Type B pancreatic cell (in vitro differentiated cells): ENCODE measurements at regions not wholly inside any gene's neighbourhood (a gene's known extent, or its start where the extent isn't known, plus 50 kb on each side); places are given as distances from the start of the nearest gene placed in this dataset.

Experiments used
- DNase-seq: peaks from one replicate; pipeline ENCODE4 v3.0.0; 2021; ENCODE audit warnings: mixed read lengths; ENCODE audit not compliant: unreplicated experiment; ENCODE audit errors: extremely low spot score
- H3K27ac Mint-ChIP-seq: 2 replicates; pipeline ENCODE4 v1.8.0; 2021; ENCODE audit warnings: mild to moderate bottlenecking, mixed read lengths
- H3K27me3 Mint-ChIP-seq: 2 replicates; pipeline ENCODE4 v1.8.0; 2021; ENCODE audit warnings: mixed read lengths
- H3K36me3 Mint-ChIP-seq: 2 replicates; pipeline ENCODE4 v1.8.0; 2021; ENCODE audit warnings: mixed read lengths
- H3K4me1 Mint-ChIP-seq: one replicate; pipeline ENCODE4 v1.8.0; 2021; ENCODE audit warnings: mixed read lengths; ENCODE audit not compliant: unreplicated experiment
- H3K4me3 Mint-ChIP-seq: 2 replicates; pipeline ENCODE4 v1.8.0; 2021; ENCODE audit warnings: mild to moderate bottlenecking, mixed read lengths
- H3K9me3 Mint-ChIP-seq: 2 replicates; pipeline ENCODE4 v1.8.0; 2021; ENCODE audit warnings: mixed read lengths
- TF ChIP-seq, protein P1 (sequence below): fragments of 200-600 bp; sonication (generic); conservative IDR thresholded peaks from 2 replicates; pipeline ENCODE4 v1.5.0; 2021; ENCODE audit warnings: antibody characterized with exemption, mild to moderate bottlenecking

GRCh38 chr15:35627696-35628095 is 81.7 kb upstream of the DPH6 start:
- DNase-seq: no peak
- H3K36me3 Mint-ChIP-seq: no peaks in the 10 kb centered on the region
- H3K4me3 Mint-ChIP-seq: no peak overlapping the region
- TF ChIP-seq, protein P1, sequence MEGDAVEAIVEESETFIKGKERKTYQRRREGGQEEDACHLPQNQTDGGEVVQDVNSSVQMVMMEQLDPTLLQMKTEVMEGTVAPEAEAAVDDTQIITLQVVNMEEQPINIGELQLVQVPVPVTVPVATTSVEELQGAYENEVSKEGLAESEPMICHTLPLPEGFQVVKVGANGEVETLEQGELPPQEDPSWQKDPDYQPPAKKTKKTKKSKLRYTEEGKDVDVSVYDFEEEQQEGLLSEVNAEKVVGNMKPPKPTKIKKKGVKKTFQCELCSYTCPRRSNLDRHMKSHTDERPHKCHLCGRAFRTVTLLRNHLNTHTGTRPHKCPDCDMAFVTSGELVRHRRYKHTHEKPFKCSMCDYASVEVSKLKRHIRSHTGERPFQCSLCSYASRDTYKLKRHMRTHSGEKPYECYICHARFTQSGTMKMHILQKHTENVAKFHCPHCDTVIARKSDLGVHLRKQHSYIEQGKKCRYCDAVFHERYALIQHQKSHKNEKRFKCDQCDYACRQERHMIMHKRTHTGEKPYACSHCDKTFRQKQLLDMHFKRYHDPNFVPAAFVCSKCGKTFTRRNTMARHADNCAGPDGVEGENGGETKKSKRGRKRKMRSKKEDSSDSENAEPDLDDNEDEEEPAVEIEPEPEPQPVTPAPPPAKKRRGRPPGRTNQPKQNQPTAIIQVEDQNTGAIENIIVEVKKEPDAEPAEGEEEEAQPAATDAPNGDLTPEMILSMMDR: no peak
- H3K27ac Mint-ChIP-seq: no peak overlapping the region
- H3K4me1 Mint-ChIP-seq: peaks cover 33% of the 10 kb centered on the region
- H3K9me3 Mint-ChIP-seq: no peaks in the 10 kb centered on the region
- H3K27me3 Mint-ChIP-seq: no peaks in the 10 kb centered on the region

- no peak for DNase-seq
- no peaks in the 10 kb centered on the region for H3K9me3 Mint-ChIP-seq
- H3K36me3 Mint-ChIP-seq: no peaks in the 10 kb centered on the region
- no peak overlapping the region for H3K27ac Mint-ChIP-seq
- peak overlapping the region; percentile 14 for H3K4me3 Mint-ChIP-seq
- H3K4me1 Mint-ChIP-seq: peaks cover 33% of the 10 kb centered on the region
- H3K27me3 Mint-ChIP-seq: no peaks in the 10 kb centered on the region
- TF ChIP-seq, protein P1: no peak
Observed at GRCh38 chr15:35629766-35630165, 83.8 kb upstream of the DPH6 start.

DNA sequence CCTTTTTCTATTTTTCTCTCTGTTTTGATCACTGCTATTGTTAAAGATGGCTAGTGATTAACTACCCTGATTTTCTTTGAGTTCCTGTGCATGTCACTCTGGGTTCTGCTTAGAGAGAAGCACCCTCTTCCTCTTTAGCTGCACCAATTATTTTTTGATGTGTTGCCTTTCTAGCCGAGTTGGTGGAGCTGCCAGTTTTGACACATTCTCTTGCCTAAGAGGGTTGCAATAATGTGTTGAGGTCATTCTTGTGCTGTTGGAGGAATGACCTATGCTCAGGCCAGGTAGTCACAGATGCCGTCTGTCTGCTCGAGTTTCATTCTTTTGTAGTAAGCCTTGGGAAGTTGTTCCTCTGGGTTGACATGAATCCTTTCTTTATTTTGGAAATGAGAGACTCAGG is 84.6 kb upstream of the DPH6 start:
- H3K27ac Mint-ChIP-seq: peak overlapping the region; percentile 10
- peaks cover 35% of the 10 kb centered on the region for H3K4me1 Mint-ChIP-seq
- H3K36me3 Mint-ChIP-seq: no peaks in the 10 kb centered on the region
- H3K4me3 Mint-ChIP-seq: no peak overlapping the region
- TF ChIP-seq, protein P1: no peak
- H3K27me3 Mint-ChIP-seq: no peaks in the 10 kb centered on the region
- no peaks in the 10 kb centered on the region for H3K9me3 Mint-ChIP-seq
- no peak for DNase-seq

- Mint-ChIP-seq H3K27me3 (no peaks in the 10 kb centered on the region), H3K27ac (no peak overlapping the region), H3K36me3 (no peaks in the 10 kb centered on the region), H3K9me3 (no peaks in the 10 kb centered on the region), H3K4me3 (no peak overlapping the region), H3K4me1 (peaks cover 31% of the 10 kb centered on the region)
- TF ChIP-seq, protein P1: no peak
- no peak for DNase-seq
Observed at GRCh38 chr15:35630985-35631384, 85.0 kb upstream of the DPH6 start.

DNA sequence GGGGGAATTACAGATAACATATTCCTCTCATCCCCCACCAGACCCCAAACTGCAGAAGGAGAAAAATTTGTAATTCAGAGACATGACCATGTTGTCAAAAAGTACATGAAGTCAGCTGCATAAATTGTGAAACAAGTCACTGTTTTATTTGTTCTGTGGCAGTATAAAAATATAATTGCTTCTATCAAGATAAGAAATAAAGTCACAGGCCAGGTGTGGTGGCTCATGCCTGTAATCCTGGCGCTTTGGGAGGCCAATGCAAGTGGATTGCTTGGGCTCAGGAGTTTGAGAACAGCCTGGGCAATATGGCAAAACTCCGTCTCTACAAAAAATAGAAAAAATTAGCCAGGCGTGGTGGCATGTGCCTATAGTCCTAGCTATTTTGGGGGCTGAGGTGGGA is 87.7 kb upstream of the DPH6 start:
- H3K27ac Mint-ChIP-seq: no peak overlapping the region
- no peaks in the 10 kb centered on the region for H3K27me3 Mint-ChIP-seq
- TF ChIP-seq, protein P1: no peak
- DNase-seq: no peak
- H3K36me3 Mint-ChIP-seq: no peaks in the 10 kb centered on the region
- no peak overlapping the region for H3K4me3 Mint-ChIP-seq
- peaks cover 27% of the 10 kb centered on the region for H3K4me1 Mint-ChIP-seq
- no peaks in the 10 kb centered on the region for H3K9me3 Mint-ChIP-seq

- H3K36me3 Mint-ChIP-seq: no peaks in the 10 kb centered on the region
- peaks cover 6% of the 10 kb centered on the region for H3K9me3 Mint-ChIP-seq
- H3K4me1 Mint-ChIP-seq: no peaks in the 10 kb centered on the region
- H3K4me3 Mint-ChIP-seq: no peak overlapping the region
- no peak overlapping the region for H3K27ac Mint-ChIP-seq
- TF ChIP-seq, protein P1: no peak
- no peak for DNase-seq
- peaks cover 8% of the 10 kb centered on the region for H3K27me3 Mint-ChIP-seq
Observed at GRCh38 chr15:35646790-35647189, 100.8 kb upstream of the DPH6 start.
